H1 (cell line): ENCODE measurements at regions not wholly inside any gene's neighbourhood (a gene's known extent, or its start where the extent isn't known, plus 50 kb on each side); places are given as distances from the start of the nearest gene placed in this dataset.

Experiments used
- RXRA ChIP-seq: IDR thresholded peaks from 2 replicates; pipeline ENCODE4 v1.6.1; 2011; ENCODE audit warnings: low read depth, mild to moderate bottlenecking, low read length, moderate library complexity; ENCODE audit not compliant: insufficient read depth

- no peak for TF ChIP-seq RXRA
Observed at GRCh38 chr4:66294638-66295037, 624.3 kb upstream of the EPHA5 start (continued).
